ENCODE measurements at regions not wholly inside any gene's neighbourhood (a gene's known extent, or its start where the extent isn't known, plus 50 kb on each side); places are given as distances from the start of the nearest gene placed in this dataset.
A peak's percentile ranks its signal among the peaks of the same experiment; 100 is the strongest.

DNA sequence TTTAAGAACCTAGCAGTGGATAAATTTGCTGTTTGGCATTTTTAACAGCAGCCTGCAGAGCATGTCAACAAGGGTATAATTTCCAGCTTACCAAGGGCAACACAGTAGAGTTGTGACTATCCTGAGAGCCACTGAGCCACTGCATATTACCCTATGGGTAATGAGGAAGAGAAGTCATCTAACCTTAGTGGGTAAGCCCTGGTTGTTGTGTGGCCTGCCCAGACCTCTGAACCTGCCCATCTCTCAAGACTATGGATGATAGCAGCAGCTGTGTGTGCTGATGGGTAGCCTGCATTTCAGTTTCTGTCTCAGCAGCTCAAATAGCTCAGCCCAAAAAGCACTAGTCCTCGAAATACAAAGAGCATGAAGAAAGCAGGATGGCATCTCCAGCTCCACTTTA, 56.1 kb upstream of the PIP5K1B start:
- Histone ChIP-seq H3K27me3 (replicated peaks; ENCODE audit: control insufficient read depth, insufficient read depth, low read length) (no peaks in the 10 kb centered on the region), H3K36me3 (ENCODE audit: control insufficient read depth, insufficient read depth, low read length) (no peaks in the 10 kb centered on the region), H3K4me3 (replicated peaks; ENCODE audit: low read depth, low read length) (no peak overlapping the region)
- DNase-seq (ENCODE audit: extremely low read depth, insufficient read length) = no peak
- TF ChIP-seq, protein P1, sequence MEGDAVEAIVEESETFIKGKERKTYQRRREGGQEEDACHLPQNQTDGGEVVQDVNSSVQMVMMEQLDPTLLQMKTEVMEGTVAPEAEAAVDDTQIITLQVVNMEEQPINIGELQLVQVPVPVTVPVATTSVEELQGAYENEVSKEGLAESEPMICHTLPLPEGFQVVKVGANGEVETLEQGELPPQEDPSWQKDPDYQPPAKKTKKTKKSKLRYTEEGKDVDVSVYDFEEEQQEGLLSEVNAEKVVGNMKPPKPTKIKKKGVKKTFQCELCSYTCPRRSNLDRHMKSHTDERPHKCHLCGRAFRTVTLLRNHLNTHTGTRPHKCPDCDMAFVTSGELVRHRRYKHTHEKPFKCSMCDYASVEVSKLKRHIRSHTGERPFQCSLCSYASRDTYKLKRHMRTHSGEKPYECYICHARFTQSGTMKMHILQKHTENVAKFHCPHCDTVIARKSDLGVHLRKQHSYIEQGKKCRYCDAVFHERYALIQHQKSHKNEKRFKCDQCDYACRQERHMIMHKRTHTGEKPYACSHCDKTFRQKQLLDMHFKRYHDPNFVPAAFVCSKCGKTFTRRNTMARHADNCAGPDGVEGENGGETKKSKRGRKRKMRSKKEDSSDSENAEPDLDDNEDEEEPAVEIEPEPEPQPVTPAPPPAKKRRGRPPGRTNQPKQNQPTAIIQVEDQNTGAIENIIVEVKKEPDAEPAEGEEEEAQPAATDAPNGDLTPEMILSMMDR (IDR thresholded peaks at IDR 0.05; ENCODE audit: insufficient read depth, low read length, poor library complexity, severe bottlenecking) = no peak

GRCh38 chr9:68651280-68651893, 53.7 kb upstream of the PIP5K1B start:
- Histone ChIP-seq H3K36me3 (ENCODE audit: control insufficient read depth, insufficient read depth, low read length) (no peaks in the 10 kb centered on the region), H3K4me3 (replicated peaks; ENCODE audit: low read depth, low read length) (no peak overlapping the region), H3K27me3 (replicated peaks; ENCODE audit: control insufficient read depth, insufficient read depth, low read length) (no peaks in the 10 kb centered on the region)
- DNase-seq (ENCODE audit: extremely low read depth, insufficient read length) = peak; percentile 31
- TF ChIP-seq, protein P1 (IDR thresholded peaks at IDR 0.05; ENCODE audit: insufficient read depth, low read length, poor library complexity, severe bottlenecking) = no peak

- peak; percentile 69 for DNase-seq (ENCODE audit: extremely low read depth, insufficient read length)
- Histone ChIP-seq H3K4me3 (replicated peaks; ENCODE audit: low read depth, low read length) (no peak overlapping the region; the same call in 1 of the 2 replicates), H3K27me3 (replicated peaks; ENCODE audit: control insufficient read depth, insufficient read depth, low read length) (no peaks in the 10 kb centered on the region), H3K36me3 (ENCODE audit: control insufficient read depth, insufficient read depth, low read length) (no peaks in the 10 kb centered on the region)
- TF ChIP-seq, protein P1 (IDR thresholded peaks at IDR 0.05; ENCODE audit: insufficient read depth, low read length, poor library complexity, severe bottlenecking) = no peak
Measured at GRCh38 chr9:68653141-68653595, 51.9 kb upstream of the PIP5K1B start.

DNA sequence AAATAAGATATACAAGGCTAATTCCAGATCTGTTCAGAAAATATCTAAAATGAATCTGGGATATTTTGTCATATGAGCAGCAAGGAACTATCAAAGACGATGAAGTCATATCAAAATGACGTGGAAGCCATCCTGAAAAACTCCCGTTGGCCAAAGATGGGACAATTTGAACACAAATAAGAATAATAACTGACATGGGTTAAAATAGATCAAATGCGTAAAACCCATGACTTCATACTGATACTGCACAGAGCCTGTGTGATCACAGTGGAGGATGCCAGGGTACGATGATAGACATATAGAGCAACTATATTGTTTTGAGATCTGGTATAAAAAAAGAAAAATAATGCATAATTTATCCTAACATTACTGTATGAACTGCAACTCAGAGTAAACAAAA, 51.0 kb upstream of the PIP5K1B start:
- no peaks in the 10 kb centered on the region for H3K27me3 ChIP-seq (replicated peaks; ENCODE audit: control insufficient read depth, insufficient read depth, low read length)
- DNase-seq (ENCODE audit: extremely low read depth, insufficient read length) = no peak
- TF ChIP-seq, protein P1 (IDR thresholded peaks at IDR 0.05; ENCODE audit: insufficient read depth, low read length, poor library complexity, severe bottlenecking) = no peak
- no peak overlapping the region for H3K4me3 ChIP-seq (replicated peaks; ENCODE audit: low read depth, low read length)
- no peaks in the 10 kb centered on the region for H3K36me3 ChIP-seq (ENCODE audit: control insufficient read depth, insufficient read depth, low read length)

All from GM06990 (cell line).